ENCODE measurements at regions not wholly inside any gene's neighbourhood (a gene's known extent, or its start where the extent isn't known, plus 50 kb on each side); places are given as distances from the start of the nearest gene placed in this dataset.

DNA sequence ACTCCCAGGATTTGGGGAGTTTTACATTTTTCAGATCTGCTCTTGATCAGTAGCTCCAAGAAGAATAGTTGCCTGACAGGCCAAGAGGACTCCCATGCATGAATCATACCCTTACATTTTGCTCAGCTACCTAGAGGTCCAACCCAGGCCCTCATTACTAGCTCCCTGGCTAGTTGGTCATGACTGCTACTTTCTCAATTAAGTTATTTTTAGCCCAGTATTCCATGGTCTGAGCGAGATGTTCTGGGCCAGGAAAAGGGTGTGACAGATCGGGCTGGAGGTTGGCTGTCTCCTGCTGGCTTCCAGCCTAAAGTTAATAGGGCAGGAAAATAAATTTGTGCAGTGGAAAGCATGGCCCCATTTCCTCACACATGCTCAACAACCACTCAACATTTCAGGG, 379.2 kb downstream of the GRIN2B start:
- DNase-seq (ENCODE audit: low read depth in 4 of 4, low spot score in 3 of 4): no peak

DNA sequence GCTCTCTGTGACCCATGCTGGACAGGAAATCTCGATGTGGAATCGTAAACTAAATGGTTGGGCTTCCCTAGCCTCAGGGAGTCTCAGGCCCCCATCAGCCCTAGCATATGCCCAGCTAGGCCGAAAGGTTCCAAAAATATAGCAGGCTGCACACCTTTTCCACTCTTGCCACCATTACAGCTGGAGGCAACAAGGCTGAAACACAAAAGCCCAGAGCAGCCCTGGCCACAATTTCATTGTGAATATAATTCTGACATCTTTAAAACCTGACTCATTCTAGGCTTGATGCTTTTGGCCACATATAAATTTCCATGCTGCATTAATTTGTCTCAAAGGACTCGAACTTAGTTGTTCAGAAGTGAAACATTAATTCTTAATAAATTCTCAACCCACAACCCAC, 382.2 kb downstream of the GRIN2B start:
- DNase-seq (ENCODE audit: low read depth in 4 of 4, low spot score in 3 of 4): no peak

DNA sequence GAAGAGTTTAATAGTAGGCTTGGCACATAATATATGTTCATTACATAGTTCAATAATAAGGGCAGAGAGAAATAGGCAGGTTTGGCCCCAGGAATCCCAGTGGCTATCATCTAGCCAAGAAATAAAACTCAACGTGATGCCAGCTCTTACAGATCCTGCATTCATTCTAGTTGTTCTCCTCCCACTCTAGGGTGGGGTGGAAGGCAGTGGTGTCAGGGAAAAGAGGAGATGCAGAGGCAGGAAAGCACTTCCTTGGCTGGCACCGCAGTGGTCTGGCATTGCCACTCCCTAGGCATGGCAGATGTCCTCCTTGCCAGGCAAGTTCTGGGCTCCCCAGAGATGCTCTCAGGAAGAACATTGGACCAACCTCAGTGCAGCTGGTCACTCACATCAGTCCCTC, 383.6 kb downstream of the GRIN2B start:
- no peak for DNase-seq (ENCODE audit: low read depth in 4 of 4, low spot score in 3 of 4)

DNA sequence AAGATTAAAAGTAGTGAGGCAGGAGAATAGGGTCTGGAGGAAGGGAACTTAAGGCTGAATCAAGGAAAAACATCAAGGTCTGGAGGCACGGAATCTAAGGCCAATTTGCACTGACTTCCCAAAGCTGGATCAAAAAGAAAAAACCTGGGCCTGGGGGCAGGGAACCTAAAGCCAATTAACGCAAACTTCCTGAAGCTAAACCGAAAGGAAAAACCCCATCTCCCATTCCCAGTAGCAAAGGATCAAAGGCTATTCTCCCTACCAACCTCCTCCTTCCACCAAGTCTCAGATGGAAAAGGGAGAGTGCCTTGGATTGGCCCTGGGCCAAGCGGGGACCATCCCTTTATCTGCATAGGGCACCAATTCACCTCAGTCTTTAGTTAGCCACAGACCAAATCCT, 384.2 kb downstream of the GRIN2B start:
- no peak for DNase-seq (ENCODE audit: low read depth in 4 of 4, low spot score in 3 of 4)

DNA sequence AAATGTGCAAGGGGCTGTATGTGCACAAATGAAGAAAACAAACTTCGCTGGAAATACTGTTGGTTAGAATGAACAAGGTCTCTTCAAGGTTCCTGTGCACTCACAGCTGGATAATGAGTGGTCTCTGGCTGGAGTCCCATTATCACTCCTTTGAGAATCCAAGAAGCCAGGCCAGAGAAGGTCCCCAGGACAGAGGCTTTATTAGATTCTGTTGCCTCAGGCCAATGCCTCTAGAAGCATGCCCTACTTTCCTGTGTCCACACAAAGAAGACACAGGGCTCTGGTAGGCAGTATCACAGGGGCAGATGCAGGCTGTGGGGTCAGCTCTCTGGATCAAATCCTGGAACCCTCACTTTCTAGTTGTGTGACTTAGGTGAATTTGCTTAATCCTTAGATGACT, 384.7 kb downstream of the GRIN2B start:
- no peak for DNase-seq (ENCODE audit: low read depth in 4 of 4, low spot score in 3 of 4)

DNA sequence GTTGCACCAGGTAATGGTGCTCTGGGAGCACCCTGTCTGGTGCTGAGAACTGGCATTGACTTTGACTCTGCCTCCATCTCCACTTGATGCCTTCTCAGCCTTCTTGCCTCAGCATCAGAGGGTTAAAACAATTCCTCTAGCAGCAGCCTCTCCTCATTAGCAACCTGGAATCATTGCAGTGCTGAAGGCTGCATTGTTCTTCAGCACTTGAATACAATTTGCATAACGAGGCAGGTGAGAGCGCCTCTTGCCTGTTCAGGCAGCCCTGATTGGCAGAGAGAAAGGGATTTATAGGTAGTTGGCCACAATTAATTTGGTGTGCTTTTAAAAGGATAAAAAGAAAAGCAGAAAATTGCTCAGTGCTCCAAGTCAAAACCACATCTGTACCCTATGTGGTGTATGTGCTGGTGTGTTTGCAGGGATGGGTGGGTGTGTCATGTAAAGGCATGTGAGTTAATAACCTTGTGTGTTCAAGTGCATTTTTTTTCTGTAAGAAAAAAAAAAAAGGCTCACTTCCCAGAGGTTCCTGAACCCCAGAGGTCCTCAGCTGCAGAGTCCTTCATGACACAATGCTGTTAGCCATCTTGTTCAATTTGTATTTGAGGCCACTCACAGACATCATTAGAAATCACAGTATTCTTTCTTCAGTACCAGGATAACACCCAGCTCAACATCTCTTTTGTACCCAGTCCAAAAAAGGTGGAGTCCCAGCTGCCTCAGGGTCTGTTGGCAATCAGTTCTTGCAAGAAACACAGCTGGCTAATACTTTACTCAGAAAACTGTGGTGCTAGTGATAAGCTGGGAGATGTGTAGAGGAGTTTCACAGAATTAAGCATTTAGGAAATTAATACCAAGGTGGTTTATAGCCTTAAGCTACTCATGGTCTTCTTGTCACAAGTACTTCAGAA, 385.6 kb downstream of the GRIN2B start:
- no peak for DNase-seq (ENCODE audit: low read depth in 4 of 4, low spot score in 3 of 4)

DNA sequence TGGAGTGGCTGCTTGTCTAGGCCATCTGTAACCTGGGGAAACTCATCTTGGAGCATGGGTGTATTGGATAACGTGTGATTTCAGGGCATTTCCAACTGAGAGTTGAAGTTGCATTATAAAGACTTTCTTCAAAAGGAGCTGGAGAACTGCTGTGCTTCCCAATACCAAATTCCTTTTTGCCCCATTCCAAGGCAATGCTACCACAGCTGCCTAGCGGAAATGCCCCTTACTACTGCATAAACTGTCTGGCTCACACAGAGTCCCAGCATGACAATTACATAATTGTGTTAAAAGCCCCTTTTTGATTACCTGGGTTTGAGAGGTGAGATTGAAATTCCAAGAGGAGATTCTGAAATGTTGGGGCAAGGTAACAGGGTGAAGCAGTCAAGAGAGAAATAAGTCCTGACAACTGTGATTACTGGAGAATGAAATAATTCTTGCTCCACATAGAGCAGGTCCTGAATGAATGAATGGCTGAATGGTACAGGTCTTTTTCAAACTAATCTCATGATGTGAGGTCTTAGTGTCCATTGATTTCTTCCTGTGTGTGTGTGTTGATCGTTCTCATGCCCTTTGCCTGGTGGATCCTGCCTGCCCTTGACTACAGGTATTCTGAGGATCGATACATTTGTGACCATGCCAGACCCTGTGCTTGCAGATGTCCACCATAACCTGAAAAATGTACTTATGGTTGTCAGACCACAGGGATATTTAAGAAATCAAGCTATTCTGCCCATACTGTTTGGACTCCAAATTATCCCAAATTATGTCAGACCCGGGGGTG, 386.5 kb downstream of the GRIN2B start:
- no peak for DNase-seq (ENCODE audit: low read depth in 4 of 4, low spot score in 3 of 4)

DNA sequence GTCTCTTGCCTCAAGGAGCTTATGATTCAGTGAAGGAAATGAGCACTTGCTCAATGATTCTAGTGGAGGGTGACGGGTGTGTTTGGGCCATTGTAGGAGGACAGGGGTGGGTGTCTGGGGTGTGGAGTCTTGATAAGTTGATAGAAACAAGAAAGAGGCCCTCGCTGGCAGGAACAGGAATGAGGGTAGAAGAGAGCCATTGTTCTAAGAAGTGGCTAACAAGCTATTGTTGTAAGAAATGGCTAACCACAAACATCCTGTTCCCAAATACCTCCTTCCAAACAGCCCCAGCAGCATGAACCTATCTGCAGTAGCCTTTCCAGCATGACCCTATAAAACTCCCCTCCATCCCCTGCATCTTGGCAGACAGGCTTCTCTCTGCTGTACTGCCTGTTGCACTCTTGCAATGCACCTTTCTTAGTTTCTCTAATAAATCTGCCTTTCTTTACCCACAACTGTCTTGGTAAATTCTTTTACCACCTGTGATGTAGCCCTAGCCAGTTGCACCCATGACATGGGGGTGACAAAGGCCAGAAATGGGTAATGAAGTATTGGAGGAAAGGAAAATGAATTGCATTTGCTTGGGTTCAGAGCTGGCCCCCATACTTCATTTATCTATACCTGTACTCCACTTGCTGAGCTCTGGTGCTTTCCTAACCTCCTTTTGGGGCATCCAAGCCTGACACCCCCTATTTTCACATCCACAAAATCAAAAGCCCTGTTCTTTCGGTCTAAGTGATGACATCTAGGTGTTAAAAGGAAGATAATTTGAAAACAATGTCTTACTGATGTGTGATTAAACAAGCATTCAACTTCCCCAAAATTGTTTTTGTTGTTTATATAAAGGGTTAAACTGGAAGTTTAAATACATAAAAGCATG, 389.1 kb downstream of the GRIN2B start:
- no peak for DNase-seq (ENCODE audit: low read depth in 4 of 4, low spot score in 3 of 4)

DNA sequence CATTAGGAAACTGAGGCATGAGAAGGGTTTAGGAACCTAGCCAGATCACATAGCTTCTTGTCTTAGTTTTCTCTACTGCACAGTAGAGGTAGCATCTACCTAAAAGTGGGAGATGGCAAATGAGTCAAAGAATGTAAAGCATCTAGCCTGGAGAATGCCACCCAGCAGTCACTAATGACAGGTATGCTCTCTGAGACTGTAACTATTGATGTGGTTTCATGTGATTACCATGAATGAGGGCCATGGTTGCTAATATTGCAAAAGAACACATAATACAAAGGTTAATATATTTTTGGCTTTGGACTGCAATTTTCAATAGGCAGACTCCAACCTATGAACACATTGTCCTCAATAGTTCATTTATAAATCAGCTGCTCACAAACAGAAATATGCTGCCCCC, 389.9 kb downstream of the GRIN2B start:
- DNase-seq (ENCODE audit: low read depth in 4 of 4, low spot score in 3 of 4): no peak

DNA sequence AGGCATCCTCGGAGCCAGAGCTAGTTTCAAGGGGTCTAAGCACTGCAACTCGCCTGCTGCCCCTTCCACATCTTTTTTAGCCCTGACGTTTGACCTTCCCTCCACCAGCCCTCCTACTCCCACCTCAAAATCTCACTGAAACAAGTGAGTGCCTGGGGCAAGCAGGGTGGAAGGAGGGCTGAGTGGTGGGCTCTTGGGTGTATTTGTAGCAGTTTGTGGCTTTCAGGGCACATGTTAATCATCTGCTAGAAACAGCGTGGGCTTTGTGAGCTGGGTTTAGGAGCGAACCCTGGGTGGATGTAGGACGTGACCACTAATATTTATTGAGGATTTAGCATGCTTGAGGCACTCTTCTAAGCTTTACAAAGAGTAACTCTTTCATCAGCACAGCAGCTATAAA, 390.3 kb downstream of the GRIN2B start:
- DNase-seq (ENCODE audit: low read depth in 4 of 4, low spot score in 3 of 4): peak in 1 of 4 donors; percentile 8

DNA sequence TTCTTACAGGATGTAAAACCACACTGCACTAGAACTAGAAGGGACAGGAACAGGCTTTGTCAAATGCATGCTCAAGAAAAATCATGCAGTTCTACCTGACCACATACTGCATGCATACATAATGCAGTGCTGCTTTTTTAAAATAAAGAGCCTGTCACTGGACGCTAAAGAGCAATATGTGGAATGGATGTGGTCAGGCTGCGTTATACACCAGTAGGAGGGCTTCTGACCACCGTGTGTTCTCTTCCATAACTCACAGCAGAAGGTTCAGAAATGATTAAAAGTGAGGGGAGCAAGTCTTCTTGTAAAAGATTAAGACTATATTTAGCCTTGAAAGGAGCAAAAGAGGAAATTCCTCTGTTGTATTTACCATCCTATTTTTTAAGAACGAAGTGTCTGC, 392.0 kb downstream of the EMP1 start:
- DNase-seq (ENCODE audit: low read depth in 4 of 4, low spot score in 3 of 4): no peak

DNA sequence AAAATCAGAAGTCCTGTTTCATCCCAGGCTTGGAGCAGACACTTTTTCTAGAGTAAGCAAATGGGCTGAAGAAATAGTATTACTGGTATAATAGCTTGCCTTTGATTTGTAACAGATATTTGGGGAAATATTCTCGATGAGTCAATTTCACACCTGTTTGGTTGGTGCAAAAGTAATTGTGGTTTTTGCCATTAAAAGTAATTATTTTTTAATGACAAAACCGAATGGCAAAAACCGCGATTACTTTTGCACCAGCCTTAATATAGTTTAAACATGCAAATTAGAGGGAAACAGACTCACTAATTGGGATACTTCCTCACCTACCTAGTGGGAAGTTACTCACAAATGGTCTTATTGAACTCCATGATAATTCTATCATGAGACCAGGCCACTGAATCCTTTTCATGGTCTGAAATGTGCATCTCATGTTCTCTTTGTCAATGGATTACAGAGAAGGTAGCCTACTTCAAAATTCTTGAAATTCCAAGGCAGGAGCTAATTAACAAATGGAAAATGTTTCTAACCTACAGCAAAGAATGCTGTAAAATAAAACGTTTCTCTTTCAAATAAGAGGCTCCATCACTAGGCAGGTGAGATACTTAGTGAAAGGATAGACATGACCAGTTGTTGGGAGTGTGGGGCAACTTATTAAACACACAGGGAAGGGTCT, 391.3 kb downstream of the EMP1 start:
- DNase-seq (ENCODE audit: low read depth in 4 of 4, low spot score in 3 of 4): no peak

DNA sequence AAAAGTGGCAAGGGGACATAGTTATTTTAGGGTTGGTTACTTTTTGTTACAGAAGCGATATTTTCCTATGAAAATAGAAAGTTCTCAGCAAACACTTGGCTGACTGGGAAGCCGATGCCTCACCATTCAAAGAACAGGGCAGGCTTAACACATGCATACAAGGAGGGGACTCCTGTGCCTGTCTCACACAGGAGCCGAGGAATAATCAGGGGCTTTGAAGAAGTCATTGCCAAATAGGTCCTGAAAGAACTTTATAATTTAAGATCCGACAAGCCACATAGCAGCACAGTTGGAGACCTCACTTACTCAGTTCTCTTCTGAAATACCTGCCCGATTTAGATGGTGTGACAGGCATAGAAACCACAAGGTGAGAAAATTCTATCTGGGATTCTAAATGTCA, 389.8 kb downstream of the EMP1 start:
- DNase-seq (ENCODE audit: low read depth in 4 of 4, low spot score in 3 of 4): no peak

DNA sequence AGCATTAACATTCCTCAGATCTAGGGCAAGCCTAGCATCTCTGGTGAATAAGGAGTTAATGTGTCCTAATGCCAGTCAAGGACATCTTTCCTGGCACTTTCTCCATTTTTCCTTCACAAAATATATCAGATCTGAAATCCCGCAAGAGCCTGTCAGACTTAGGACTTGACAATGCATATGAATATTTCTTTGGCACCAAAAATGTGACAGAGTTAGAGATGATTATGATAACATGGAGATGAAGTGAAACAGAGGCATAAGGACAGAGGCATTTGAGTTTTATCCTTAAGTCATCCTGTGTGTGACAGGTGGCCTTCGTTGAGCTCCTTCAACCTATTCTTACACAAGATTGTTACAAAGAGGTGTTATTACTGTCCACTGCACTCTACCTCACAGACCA, 388.0 kb downstream of the EMP1 start:
- DNase-seq (ENCODE audit: low read depth in 4 of 4, low spot score in 3 of 4): no peak

DNA sequence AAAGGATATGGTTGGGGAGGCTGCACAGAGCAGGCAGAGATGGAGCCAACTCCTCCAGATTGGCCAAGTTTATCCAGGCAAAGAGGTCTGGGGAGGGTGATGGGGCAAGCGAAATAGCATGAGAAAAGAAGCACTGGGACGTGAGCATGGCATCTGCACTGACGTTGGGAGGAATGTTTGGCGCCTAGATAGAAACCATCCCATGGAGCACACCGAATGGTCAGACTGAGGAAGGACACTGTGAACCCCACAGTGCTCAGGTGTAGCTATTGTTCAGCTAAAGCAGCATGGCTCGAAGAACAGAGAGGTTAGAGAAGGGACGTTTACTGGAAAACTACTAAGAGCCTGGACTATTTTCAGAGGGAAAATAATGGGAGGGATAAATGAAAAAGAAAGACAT, 387.1 kb downstream of the EMP1 start:
- DNase-seq (ENCODE audit: low read depth in 4 of 4, low spot score in 3 of 4): no peak

DNA sequence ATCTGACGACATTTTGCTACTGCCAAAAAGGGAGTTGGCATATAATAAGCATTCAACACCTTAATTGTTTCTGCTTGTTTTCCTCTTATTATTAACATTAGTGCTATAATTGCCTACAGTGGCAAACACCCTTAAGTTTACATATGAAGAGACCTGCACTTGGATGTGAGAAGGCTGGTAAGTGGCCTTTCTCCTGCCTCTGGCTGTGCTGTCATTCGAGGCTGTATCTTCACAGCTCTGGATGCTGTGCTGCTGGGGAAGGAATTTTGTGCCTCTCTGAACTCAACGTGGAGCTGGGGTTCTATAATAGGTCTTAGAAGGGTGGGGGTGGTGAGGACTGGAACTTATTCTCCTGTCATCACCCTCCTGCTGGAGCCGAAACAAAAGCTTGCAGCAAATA, 385.9 kb downstream of the EMP1 start:
- DNase-seq (ENCODE audit: low read depth in 4 of 4, low spot score in 3 of 4): no peak

DNA sequence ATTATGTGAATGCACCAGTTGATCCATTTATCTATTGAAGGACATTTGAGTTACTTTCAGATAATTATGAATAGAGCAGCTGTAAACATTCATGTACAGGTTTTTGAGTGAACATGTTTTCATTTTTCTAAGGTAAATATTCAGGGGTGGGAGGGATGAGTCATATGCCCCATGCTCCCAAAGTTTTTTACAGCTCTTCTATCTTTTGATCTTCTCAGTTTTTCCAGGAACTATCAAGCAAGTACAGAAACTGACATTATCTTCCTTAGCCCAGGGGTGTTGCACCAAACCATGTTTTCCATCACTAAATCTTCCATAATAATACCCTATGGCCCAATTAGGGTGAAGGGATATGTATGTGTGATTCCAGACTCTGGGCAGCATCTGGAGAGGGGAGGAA, 384.5 kb downstream of the EMP1 start:
- DNase-seq (ENCODE audit: low read depth in 4 of 4, low spot score in 3 of 4): no peak

DNA sequence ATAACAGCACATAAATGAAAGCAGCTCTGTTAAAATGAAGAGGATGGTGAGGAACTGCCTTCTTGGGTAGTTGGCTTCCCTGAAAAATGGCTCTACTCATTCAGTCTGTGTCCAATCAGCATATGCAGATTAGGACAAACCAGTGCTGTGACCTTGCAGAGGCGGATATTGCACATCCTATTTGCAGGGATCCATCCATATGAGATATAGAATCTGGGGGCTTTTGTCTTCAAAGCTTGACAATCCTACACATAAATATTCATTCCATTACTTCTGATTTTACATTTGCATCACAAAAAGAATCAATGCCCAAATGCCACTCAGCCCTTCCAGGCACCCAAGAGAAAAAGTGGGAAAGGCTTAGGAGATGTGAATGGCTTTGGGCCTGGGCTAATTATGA, 383.7 kb downstream of the EMP1 start:
- no peak for DNase-seq (ENCODE audit: low read depth in 4 of 4, low spot score in 3 of 4)

DNA sequence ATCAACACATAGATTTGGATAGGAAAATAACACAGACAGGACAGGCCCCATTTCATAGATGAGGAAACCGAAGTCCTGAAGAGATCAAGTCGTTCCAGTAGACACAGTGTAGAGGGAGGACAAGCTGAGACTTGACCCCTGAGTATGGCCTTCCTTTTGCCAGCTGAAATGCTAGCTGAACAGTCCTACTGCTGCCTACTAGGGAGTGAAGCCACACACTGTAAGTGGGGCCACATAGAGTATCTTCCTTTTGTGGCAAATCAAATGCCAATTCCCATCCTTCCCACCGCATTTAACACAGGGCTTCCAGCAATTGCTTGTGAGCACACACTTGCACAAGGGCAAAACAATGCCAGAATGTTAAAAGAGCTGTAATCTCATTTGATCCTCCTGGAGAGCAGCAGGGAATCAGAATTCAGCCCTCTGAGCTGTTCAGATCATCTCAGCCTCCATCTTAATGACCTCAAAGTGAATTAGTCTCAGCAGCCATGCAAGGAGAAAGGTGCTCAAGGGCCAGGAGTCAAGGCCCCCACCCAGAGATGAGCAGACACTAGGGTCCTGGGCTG, 380.5 kb downstream of the EMP1 start:
- no peak for DNase-seq (ENCODE audit: low read depth in 4 of 4, low spot score in 3 of 4)

DNA sequence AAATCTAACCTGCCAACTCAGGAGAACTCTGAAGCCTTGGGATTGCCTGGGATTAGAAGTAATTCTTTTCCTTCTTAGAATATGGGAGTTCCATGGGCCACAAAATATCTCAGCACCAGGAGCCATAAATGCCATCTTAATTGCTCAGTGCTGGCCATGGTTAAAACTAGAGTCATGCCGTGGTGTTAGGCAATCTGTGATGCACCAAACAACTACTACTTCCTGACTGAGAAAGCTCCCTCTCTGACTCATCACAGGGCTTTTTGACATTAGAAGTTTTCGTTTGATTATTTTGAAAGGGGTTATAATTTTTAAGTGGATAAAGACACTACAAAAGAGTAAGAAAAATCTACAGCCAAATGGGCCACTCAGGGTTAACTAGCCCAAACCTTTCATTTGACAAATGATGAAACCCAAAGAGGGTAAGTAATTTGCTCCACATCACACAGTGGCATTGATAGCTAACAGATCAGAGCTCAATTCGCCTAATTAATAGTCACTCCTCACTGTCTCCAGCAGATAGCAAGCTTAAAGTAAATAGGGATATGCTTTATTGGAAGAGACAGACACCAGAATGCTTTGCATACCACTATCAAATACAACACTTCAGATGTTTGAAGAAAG, 377.3 kb downstream of the EMP1 start:
- DNase-seq (ENCODE audit: low read depth in 4 of 4, low spot score in 3 of 4): no peak

Measured in left renal pelvis (tissue), 4 donors.